HepG2 (cell line): ENCODE measurements at regions not wholly inside any gene's neighbourhood (a gene's known extent, or its start where the extent isn't known, plus 50 kb on each side); places are given as distances from the start of the nearest gene placed in this dataset.

ENCODE experiments used
- ATAC-seq: fragments of 200-7000 bp; cut with Tn5 transposase; 3 replicates; pipeline ENCODE4 v1.9.1; 2020; ENCODE audit warnings: mild to moderate bottlenecking, moderate library complexity
- BruUV-seq: library from RNA; stranded (reverse); fragments of 400-500 nt; replicated peaks from 2 replicates; lab custom pipeline; 2021; lab: Mats Ljungman, UMichigan
- CTCF ChIA-PET: fragments of 300-600 bp; formaldehyde crosslinking; extraction: SDS; loops from one replicate; lab custom pipeline; 2021; ENCODE audit warnings: low total read pairs, inconsistent platforms, low intra/inter-chr PET ratio; lab: Yijun Ruan, JAX
- POLR2A ChIA-PET: fragments of 350-600 bp; sonication (Branson Sonifier 250); formaldehyde crosslinking; loops from one replicate; lab custom pipeline; 2020; ENCODE audit warnings: antibody characterized with exemption, inconsistent platforms; lab: Yijun Ruan, JAX
- DNase-seq: peaks from one replicate; pipeline ENCODE4 v3.0.0-alpha.2; 2015; ENCODE audit warnings: low spot score
- FAIRE-seq: peaks from 3 replicates; lab custom pipeline; 2011; peaks lifted over from hg19 to GRCh38; lab: Jason Lieb, UNC
- H2AFZ ChIP-seq: one replicate; pipeline ENCODE4 v1.6.1; 2011; ENCODE audit warnings: low read length, inconsistent platforms
- H3K27ac ChIP-seq: fragments of 300-600 bp; 3 replicates; pipeline ENCODE4 v1.8.0; 2011; ENCODE audit warnings: mixed run types, mild to moderate bottlenecking, mixed read lengths, low read length, inconsistent platforms; ENCODE audit not compliant: insufficient read depth; ENCODE audit errors: extremely low read length
- H3K27me3 ChIP-seq, 2 experiments: fragments of 200-600 bp in 1 of 2; 2 replicates in 1 of 2; 3 replicates in 1 of 2; pipeline versions ENCODE4 v1.6.0 to v1.8.0; 2011; ENCODE audit warnings: low read length in 2 of 2, mild to moderate bottlenecking in 2 of 2, moderate library complexity in 2 of 2, inconsistent platforms in 1 of 2; ENCODE audit not compliant: insufficient read depth in 2 of 2, control insufficient read depth in 1 of 2
- H3K36me3 ChIP-seq, 2 experiments: fragments of 200-600 bp in 1 of 2; replicated peaks in 1 of 2; 2 replicates in 1 of 2; 3 replicates in 1 of 2; pipeline versions ENCODE4 v1.5.1 to v1.8.0; 2011; ENCODE audit warnings: low read length in 2 of 2, inconsistent platforms in 1 of 2; ENCODE audit not compliant: insufficient read depth in 2 of 2, control insufficient read depth in 1 of 2
- H3K4me1 ChIP-seq: 2 replicates; pipeline ENCODE4 v1.5.1; 2012; ENCODE audit warnings: low read length, inconsistent platforms; ENCODE audit not compliant: insufficient read depth
- H3K4me2 ChIP-seq: 2 replicates; pipeline ENCODE4 v1.6.0; 2011; ENCODE audit warnings: low read depth, low read length, inconsistent platforms
- H3K4me3 ChIP-seq, 3 experiments: fragments of 200-600 bp in 1 of 3; sonication (generic), shearing (Covaris generic) in 1 of 3; replicated peaks in 1 of 3; 2 replicates each; pipeline ENCODE4 v1.5.1; 2011 to 2016; ENCODE audit warnings: low read length in 3 of 3, inconsistent platforms in 2 of 3, low read depth in 2 of 3, mild to moderate bottlenecking in 2 of 3, control low read depth in 1 of 3, mixed read lengths in 1 of 3; ENCODE audit not compliant: insufficient read depth in 1 of 3
- H3K79me2 ChIP-seq: one replicate; pipeline ENCODE4 v1.6.1; 2011; ENCODE audit warnings: low read length, inconsistent platforms; ENCODE audit not compliant: insufficient read depth
- H3K9ac ChIP-seq: 2 replicates; pipeline ENCODE4 v1.6.0; 2011; ENCODE audit warnings: mild to moderate bottlenecking, low read depth, low read length, inconsistent platforms; ENCODE audit not compliant: insufficient read depth
- H3K9me3 ChIP-seq: 2 replicates; pipeline ENCODE4 v1.5.1; 2012; ENCODE audit warnings: mild to moderate bottlenecking, low read length
- H4K20me1 ChIP-seq: 2 replicates; pipeline ENCODE4 v1.6.0; 2011; ENCODE audit warnings: inconsistent platforms, mild to moderate bottlenecking, low read length, moderate library complexity; ENCODE audit not compliant: insufficient read depth
- HNRNPLL ChIP-seq: fragments of 200-400 bp; formaldehyde crosslinking; IDR thresholded peaks from 2 replicates; pipeline ENCODE4 v1.6.1; 2017; ENCODE audit warnings: mild to moderate bottlenecking, low read depth, low read length; ENCODE audit not compliant: poor library complexity, severe bottlenecking
- MAFF ChIP-seq: IDR thresholded peaks from 2 replicates; pipeline ENCODE4 v1.6.1; 2011; ENCODE audit warnings: low read depth, low read length, improper control_type of control experiment
- MAFK ChIP-seq, 2 experiments: IDR thresholded peaks in 1 of 2; conservative IDR thresholded peaks in 1 of 2; 2 replicates each; pipeline ENCODE4 v1.6.1; 2011; ENCODE audit warnings: improper control_type of control experiment in 2 of 2, low read length in 2 of 2
- RBM22 ChIP-seq: fragments of 200-400 bp; formaldehyde crosslinking; optimal IDR thresholded peaks from 2 replicates; pipeline ENCODE3; 2017; ENCODE audit warnings: mild to moderate bottlenecking, low read length, moderate library complexity
- SKI ChIP-seq: fragments of 450-650 bp; IDR thresholded peaks from one replicate; pipeline ENCODE4 v1.6.1; 2018; ENCODE audit warnings: mild to moderate bottlenecking; ENCODE audit not compliant: partially characterized antibody
- ZBTB1 ChIP-seq: sonication (generic); formaldehyde crosslinking; IDR thresholded peaks from 2 replicates; pipeline ENCODE4 v1.4.0; 2020; ENCODE audit warnings: missing genetic modification reagents, borderline replicate concordance
- ZBTB3 ChIP-seq: sonication (generic); formaldehyde crosslinking; IDR thresholded peaks from 2 replicates; pipeline ENCODE4 v1.4.0; 2020; ENCODE audit warnings: low read depth, mild to moderate bottlenecking, moderate library complexity, missing genetic modification reagents, borderline replicate concordance
- ZNF788 ChIP-seq: sonication (generic); formaldehyde crosslinking; IDR thresholded peaks from 2 replicates; pipeline ENCODE4 v1.5.0; 2020; ENCODE audit warnings: mild to moderate bottlenecking, missing genetic modification reagents, borderline replicate concordance
- ZSCAN20 ChIP-seq: sonication (generic); formaldehyde crosslinking; IDR thresholded peaks from 2 replicates; pipeline ENCODE4 v1.4.0; 2020; ENCODE audit warnings: missing genetic modification reagents, mild to moderate bottlenecking, borderline replicate concordance
- WGBS: methylation state at CpG from one replicate; pipeline ENCODE4 v1.1.6; 2017; ENCODE audit warnings: low lambda C conversion rate; 5-methylcytosine and 5-hydroxymethylcytosine counted together
- in situ Hi-C: cut with HindIII; loops from 2 replicates; pipeline ENCODE4 v1.10.0; 2017; ENCODE audit warnings: low pct_unique_long_range_greater_than_20kb; ENCODE audit not compliant: extremely low pct_ligation_motif_present
- intact Hi-C: fragments of 100-400 bp; cut with micrococcal nuclease; formaldehyde crosslinking; loops from one replicate; pipeline ENCODE4 v1.10.0; 2022; ENCODE audit not compliant: unreplicated experiment
- TF ChIP-seq, protein P1 (sequence below): sonication (generic); formaldehyde crosslinking; conservative IDR thresholded peaks from 2 replicates; pipeline ENCODE4 v1.8.0; 2022; ENCODE audit warnings: low read depth, missing genetic modification reagents

- TF ChIP-seq RBM22, result no peak
- TF ChIP-seq ZBTB1 (CRISPR knock-in tag), result no peak
- TF ChIP-seq HNRNPLL, result no peak
These were observed 106.9 kb upstream of the DYRK2 start (continued) for GRCh38 chr12:67541625-67541991.

- DNase-seq (no peak), ATAC-seq (no peak), FAIRE-seq (no peak)
- H2AFZ ChIP-seq, result no peak overlapping the region
- no peak overlapping the region for H3K4me2 ChIP-seq
- H3K9me3 ChIP-seq, result no peaks in the 10 kb centered on the region
- no peak overlapping the region for H3K27ac ChIP-seq
- no peak for TF ChIP-seq SKI
- no peak for TF ChIP-seq ZNF788 (CRISPR knock-in tag)
- peak; percentile 68 to 81 for TF ChIP-seq MAFK (conservative IDR thresholded peaks at IDR 0.05 in 1 of 2, IDR thresholded peaks at IDR 0.05 in 1 of 2; ENCODE audit: low read length in 2 of 2)
- no peak for TF ChIP-seq ZSCAN20 (CRISPR knock-in tag)
- no peak for TF ChIP-seq HNRNPLL
- TF ChIP-seq, protein P1, sequence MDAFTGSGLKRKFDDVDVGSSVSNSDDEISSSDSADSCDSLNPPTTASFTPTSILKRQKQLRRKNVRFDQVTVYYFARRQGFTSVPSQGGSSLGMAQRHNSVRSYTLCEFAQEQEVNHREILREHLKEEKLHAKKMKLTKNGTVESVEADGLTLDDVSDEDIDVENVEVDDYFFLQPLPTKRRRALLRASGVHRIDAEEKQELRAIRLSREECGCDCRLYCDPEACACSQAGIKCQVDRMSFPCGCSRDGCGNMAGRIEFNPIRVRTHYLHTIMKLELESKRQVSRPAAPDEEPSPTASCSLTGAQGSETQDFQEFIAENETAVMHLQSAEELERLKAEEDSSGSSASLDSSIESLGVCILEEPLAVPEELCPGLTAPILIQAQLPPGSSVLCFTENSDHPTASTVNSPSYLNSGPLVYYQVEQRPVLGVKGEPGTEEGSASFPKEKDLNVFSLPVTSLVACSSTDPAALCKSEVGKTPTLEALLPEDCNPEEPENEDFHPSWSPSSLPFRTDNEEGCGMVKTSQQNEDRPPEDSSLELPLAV (CRISPR knock-in tag), result no peak
- TF ChIP-seq ZBTB3 (CRISPR knock-in tag), result no peak
- peak; percentile 57 for TF ChIP-seq MAFF
- intact Hi-C loops (no loop called here), in situ Hi-C loops (no loop called here)
- BruUV-seq, result no TSS peak
- H3K4me3 ChIP-seq, result no peak overlapping the region
- H3K79me2 ChIP-seq, result no peaks in the 10 kb centered on the region
- ChIA-PET CTCF (no interaction called here), POLR2A (no interaction called here)
- no peaks in the 10 kb centered on the region for H3K4me1 ChIP-seq
- H3K27me3 ChIP-seq, result no peaks in the 10 kb centered on the region
- H3K36me3 ChIP-seq, result no peaks in the 10 kb centered on the region
- no peak overlapping the region for H3K9ac ChIP-seq
- no peaks in the 10 kb centered on the region for H4K20me1 ChIP-seq
- WGBS, result 0% methylated on average over 7 of the region's 7 CpGs
These were observed 105.3 kb upstream of the DYRK2 start for GRCh38 chr12:67543021-67543770.
